Spleen (tissue), 7 donors: ENCODE measurements at regions not wholly inside any gene's neighbourhood (a gene's known extent, or its start where the extent isn't known, plus 50 kb on each side); places are given as distances from the start of the nearest gene placed in this dataset.

Experiments used
- POLR2A ChIP-seq, 3 donors: fragments of 450-650 bp; IDR thresholded peaks; one replicate each; pipeline ENCODE4 v1.5.1; 2017; ENCODE audit warnings: antibody characterized with exemption in 3 of 3, mild to moderate bottlenecking in 1 of 3
- TF ChIP-seq, protein P1 (sequence below), 11 experiments: fragments of 200-600 bp in 7 of 11; fragments of 450-650 bp in 4 of 11; sonication (generic) in 4 of 11; IDR thresholded peaks in 8 of 11; conservative IDR thresholded peaks in 3 of 11; 1 replicate in 7 of 11; 2 replicates in 4 of 11; pipeline versions ENCODE4 v1.4.0 to v1.8.0; 2016 to 2021; ENCODE audit warnings: antibody characterized with exemption in 11 of 11, inconsistent platforms in 4 of 11, mild to moderate bottlenecking in 1 of 11
- donor health status: DM: no; HTN: no; CAD: no; lungs with moderate emphysema.
- donor health status: DM: no; HTN: no; CAD: no.
- donor health status: DM: no; HTN: no; CAD: no.

DNA sequence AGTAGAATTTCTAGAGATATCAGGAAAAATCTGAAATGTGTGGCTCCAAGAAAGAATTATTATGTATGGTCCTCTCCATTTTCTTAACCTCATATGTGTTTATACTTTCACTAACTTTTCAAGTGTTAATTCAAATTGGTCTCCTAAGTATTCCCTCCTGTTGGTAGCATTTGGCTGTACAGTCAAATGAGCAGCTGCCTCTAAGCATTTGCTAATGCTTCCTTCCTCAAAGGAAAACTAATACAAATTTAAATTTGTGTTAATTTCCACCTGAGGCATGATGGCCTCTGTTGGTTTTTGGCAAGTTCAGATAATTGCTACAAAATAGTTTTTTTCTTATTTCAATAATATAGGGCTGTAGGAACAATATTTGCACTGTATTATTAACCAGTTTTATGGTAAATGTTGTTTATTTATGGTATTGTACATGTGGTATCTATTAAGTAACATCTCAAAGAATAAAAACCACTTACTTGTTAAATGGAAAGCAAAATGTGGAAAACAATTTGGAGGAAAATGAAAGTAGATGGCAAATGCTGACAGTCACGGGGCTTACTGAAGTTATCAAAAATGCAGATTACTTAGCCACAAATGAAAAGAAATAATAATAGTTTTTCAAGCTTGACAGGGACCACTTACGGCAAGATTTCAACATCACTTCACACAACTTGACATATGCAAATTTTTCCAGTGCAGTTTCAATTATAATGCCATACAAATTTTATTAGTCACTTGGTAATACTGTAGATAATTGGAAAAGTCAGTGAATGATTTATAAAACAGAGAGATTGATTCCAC lies 299.3 kb upstream of the MEOX2 start:
- TF ChIP-seq, protein P1, sequence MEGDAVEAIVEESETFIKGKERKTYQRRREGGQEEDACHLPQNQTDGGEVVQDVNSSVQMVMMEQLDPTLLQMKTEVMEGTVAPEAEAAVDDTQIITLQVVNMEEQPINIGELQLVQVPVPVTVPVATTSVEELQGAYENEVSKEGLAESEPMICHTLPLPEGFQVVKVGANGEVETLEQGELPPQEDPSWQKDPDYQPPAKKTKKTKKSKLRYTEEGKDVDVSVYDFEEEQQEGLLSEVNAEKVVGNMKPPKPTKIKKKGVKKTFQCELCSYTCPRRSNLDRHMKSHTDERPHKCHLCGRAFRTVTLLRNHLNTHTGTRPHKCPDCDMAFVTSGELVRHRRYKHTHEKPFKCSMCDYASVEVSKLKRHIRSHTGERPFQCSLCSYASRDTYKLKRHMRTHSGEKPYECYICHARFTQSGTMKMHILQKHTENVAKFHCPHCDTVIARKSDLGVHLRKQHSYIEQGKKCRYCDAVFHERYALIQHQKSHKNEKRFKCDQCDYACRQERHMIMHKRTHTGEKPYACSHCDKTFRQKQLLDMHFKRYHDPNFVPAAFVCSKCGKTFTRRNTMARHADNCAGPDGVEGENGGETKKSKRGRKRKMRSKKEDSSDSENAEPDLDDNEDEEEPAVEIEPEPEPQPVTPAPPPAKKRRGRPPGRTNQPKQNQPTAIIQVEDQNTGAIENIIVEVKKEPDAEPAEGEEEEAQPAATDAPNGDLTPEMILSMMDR (IDR thresholded peaks at IDR 0.05 in 8 of 11, conservative IDR thresholded peaks at IDR 0.05 in 3 of 11) = no peak
- TF ChIP-seq POLR2A (IDR thresholded peaks at IDR 0.05) = no peak
